Spleen (tissue), 7 donors: ENCODE measurements at regions not wholly inside any gene's neighbourhood (a gene's known extent, or its start where the extent isn't known, plus 50 kb on each side); places are given as distances from the start of the nearest gene placed in this dataset.

Experiments
- CTCF ChIP-seq, 11 experiments: fragments of 200-600 bp in 7 of 11; fragments of 450-650 bp in 4 of 11; sonication (generic) in 4 of 11; IDR thresholded peaks in 8 of 11; conservative IDR thresholded peaks in 3 of 11; 1 replicate in 7 of 11; 2 replicates in 4 of 11; pipeline versions ENCODE4 v1.4.0 to v1.8.0; 2016 to 2021; ENCODE audit warnings: antibody characterized with exemption in 11 of 11, inconsistent platforms in 4 of 11, mild to moderate bottlenecking in 1 of 11
- POLR2AphosphoS5 ChIP-seq, 3 donors: sonication (generic); formaldehyde crosslinking; IDR thresholded peaks; one replicate each; pipeline ENCODE4 v1.5.1; 2017; ENCODE audit warnings: antibody characterized with exemption in 3 of 3
- donor health status: DM: no; HTN: no; CAD: no; lungs with moderate emphysema.
- donor health status: DM: no; HTN: no; CAD: no.
- donor health status: DM: no; HTN: no; CAD: no.

DNA sequence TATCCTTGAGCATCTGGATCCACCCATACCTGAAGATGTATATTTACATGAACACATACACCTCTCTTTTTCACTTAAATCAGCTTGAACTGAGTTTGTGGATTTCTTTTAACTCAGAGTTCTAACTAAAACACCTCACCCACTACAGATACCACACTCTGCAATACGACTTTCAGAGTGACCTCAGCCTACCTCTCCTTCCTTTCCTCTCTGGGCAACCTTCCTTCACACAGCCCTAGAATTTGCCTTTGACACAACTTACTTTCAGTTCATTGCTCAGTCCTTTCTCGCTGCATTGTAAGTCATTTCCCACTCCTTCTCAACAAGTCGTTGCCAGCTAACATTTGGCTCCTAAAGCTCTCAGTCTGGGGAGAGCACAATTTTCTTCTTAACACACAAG lies 151.9 kb upstream of the IRX3 start:
- no peak for TF ChIP-seq CTCF (IDR thresholded peaks at IDR 0.05 in 8 of 11, conservative IDR thresholded peaks at IDR 0.05 in 3 of 11)
- no peak for TF ChIP-seq POLR2AphosphoS5 (IDR thresholded peaks at IDR 0.05)
